H1 (cell line): ENCODE measurements at regions not wholly inside any gene's neighbourhood (a gene's known extent, or its start where the extent isn't known, plus 50 kb on each side); places are given as distances from the start of the nearest gene placed in this dataset.

Source experiments
- KDM5A ChIP-seq: fragments of 200-600 bp; IDR thresholded peaks from 2 replicates; pipeline ENCODE4 v1.7.1; 2012; ENCODE audit warnings: mild to moderate bottlenecking, low read length, inconsistent platforms, mixed read lengths
- MAX ChIP-seq: IDR thresholded peaks from 2 replicates; pipeline ENCODE4 v1.6.1; 2012; ENCODE audit warnings: inconsistent platforms
- TCF12 ChIP-seq: IDR thresholded peaks from 2 replicates; pipeline ENCODE4 v1.6.1; 2011; ENCODE audit warnings: low read depth, mild to moderate bottlenecking, low read length

GRCh38 chr6:77159730-77160129, 303.6 kb downstream of the HTR1B start:
- TF ChIP-seq KDM5A, result no peak
- TF ChIP-seq TCF12, result no peak
- no peak for TF ChIP-seq MAX
